GM12878 (cell line): ENCODE measurements at regions not wholly inside any gene's neighbourhood (a gene's known extent, or its start where the extent isn't known, plus 50 kb on each side); places are given as distances from the start of the nearest gene placed in this dataset.
A peak's percentile ranks its signal among the peaks of the same experiment; 100 is the strongest.

Source experiments
- FOXM1 ChIP-seq: IDR thresholded peaks from 2 replicates; pipeline ENCODE4 v1.6.1; 2012; ENCODE audit warnings: low read depth, mild to moderate bottlenecking, inconsistent platforms, low read length, moderate library complexity
- IKZF2 ChIP-seq, 2 experiments: fragments of 450-650 bp; IDR thresholded peaks; 2 replicates each; pipeline ENCODE4 v1.6.1; 2017; ENCODE audit warnings: mild to moderate bottlenecking in 2 of 2, moderate library complexity in 2 of 2
- RAD51 ChIP-seq: fragments of 450-650 bp; IDR thresholded peaks from 2 replicates; pipeline ENCODE4 v1.6.1; 2016; ENCODE audit warnings: moderate library complexity, mild to moderate bottlenecking, inconsistent platforms
- SMAD1 ChIP-seq: fragments of 450-650 bp; IDR thresholded peaks from 2 replicates; pipeline ENCODE4 v1.6.1; 2018; ENCODE audit warnings: mild to moderate bottlenecking, low read depth; ENCODE audit not compliant: partially characterized antibody
- SMARCA5 ChIP-seq: fragments of 450-650 bp; IDR thresholded peaks from 2 replicates; pipeline ENCODE4 v1.6.1; 2017; ENCODE audit warnings: mild to moderate bottlenecking
- SMC3 ChIP-seq: IDR thresholded peaks from 2 replicates; pipeline ENCODE4 v1.6.1; 2011; ENCODE audit warnings: low read length, improper control_type of control experiment, borderline replicate concordance
- ZNF24 ChIP-seq: fragments of 450-650 bp; IDR thresholded peaks from 2 replicates; pipeline ENCODE4 v1.6.1; 2017; ENCODE audit warnings: antibody characterized with exemption, mild to moderate bottlenecking
- TF ChIP-seq, protein P1 (sequence below): fragments of 450-650 bp; formaldehyde crosslinking; IDR thresholded peaks from 2 replicates; pipeline ENCODE4 v1.5.0; 2022; ENCODE audit warnings: mild to moderate bottlenecking, missing genetic modification characterization
- TF ChIP-seq, protein P2 (sequence below): fragments of 450-650 bp; IDR thresholded peaks from 2 replicates; pipeline ENCODE4 v1.6.1; 2017; ENCODE audit warnings: mild to moderate bottlenecking, low read depth, inconsistent platforms; ENCODE audit not compliant: poor library complexity, severe bottlenecking
- TF ChIP-seq, protein P3 (sequence below): IDR thresholded peaks from 2 replicates; pipeline ENCODE4 v1.6.1; 2011; ENCODE audit warnings: borderline replicate concordance, low read depth, mild to moderate bottlenecking, moderate library complexity, low read length; ENCODE audit not compliant: insufficient read depth, poor library complexity, severe bottlenecking
- TF ChIP-seq, protein P4 (sequence below): fragments of 450-650 bp; IDR thresholded peaks from 2 replicates; pipeline ENCODE4 v1.6.1; 2017; ENCODE audit warnings: mild to moderate bottlenecking, moderate library complexity
- TF ChIP-seq, protein P5 (sequence below): fragments of 450-650 bp; IDR thresholded peaks from 2 replicates; pipeline ENCODE4 v1.6.1; 2018; ENCODE audit warnings: borderline replicate concordance, mild to moderate bottlenecking; ENCODE audit not compliant: partially characterized antibody
- TF ChIP-seq, protein P6 (sequence below): fragments of 450-650 bp; IDR thresholded peaks from 2 replicates; pipeline ENCODE4 v1.6.1; 2014; ENCODE audit warnings: mild to moderate bottlenecking

DNA sequence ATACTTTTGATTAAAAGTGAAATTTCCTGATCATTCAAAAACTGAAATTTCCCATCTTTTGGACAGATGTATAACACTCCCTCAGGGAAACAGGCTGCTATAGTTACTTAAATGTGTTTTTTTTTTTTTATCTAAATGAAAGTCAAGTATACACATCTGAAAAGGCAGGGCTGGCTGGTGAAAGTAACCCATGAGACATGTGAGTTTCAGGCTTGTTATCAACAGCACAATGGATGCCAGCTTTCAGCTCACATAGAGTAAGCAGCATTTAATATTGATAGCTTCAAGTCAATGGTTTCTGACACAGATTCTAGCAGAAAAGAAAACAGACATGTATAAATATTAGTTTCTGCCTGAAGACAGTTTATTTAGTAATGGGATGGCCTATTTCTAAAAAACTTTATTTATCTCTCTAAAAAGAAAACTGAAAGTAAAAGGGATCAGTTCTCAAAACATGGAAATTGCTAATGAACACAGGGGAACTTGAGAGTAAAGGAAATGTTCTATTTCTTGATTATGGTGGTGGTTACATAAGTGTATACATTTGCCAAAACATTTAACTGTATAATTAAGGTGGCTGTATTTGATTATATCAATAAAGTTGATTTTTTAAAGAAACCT lies 89.7 kb upstream of the CMC1 start (continued):
- TF ChIP-seq, protein P1, sequence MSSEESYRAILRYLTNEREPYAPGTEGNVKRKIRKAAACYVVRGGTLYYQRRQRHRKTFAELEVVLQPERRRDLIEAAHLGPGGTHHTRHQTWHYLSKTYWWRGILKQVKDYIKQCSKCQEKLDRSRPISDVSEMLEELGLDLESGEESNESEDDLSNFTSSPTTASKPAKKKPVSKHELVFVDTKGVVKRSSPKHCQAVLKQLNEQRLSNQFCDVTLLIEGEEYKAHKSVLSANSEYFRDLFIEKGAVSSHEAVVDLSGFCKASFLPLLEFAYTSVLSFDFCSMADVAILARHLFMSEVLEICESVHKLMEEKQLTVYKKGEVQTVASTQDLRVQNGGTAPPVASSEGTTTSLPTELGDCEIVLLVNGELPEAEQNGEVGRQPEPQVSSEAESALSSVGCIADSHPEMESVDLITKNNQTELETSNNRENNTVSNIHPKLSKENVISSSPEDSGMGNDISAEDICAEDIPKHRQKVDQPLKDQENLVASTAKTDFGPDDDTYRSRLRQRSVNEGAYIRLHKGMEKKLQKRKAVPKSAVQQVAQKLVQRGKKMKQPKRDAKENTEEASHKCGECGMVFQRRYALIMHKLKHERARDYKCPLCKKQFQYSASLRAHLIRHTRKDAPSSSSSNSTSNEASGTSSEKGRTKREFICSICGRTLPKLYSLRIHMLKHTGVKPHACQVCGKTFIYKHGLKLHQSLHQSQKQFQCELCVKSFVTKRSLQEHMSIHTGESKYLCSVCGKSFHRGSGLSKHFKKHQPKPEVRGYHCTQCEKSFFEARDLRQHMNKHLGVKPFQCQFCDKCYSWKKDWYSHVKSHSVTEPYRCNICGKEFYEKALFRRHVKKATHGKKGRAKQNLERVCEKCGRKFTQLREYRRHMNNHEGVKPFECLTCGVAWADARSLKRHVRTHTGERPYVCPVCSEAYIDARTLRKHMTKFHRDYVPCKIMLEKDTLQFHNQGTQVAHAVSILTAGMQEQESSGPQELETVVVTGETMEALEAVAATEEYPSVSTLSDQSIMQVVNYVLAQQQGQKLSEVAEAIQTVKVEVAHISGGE (CRISPR knock-in tag): no peak
- TF ChIP-seq, protein P2, sequence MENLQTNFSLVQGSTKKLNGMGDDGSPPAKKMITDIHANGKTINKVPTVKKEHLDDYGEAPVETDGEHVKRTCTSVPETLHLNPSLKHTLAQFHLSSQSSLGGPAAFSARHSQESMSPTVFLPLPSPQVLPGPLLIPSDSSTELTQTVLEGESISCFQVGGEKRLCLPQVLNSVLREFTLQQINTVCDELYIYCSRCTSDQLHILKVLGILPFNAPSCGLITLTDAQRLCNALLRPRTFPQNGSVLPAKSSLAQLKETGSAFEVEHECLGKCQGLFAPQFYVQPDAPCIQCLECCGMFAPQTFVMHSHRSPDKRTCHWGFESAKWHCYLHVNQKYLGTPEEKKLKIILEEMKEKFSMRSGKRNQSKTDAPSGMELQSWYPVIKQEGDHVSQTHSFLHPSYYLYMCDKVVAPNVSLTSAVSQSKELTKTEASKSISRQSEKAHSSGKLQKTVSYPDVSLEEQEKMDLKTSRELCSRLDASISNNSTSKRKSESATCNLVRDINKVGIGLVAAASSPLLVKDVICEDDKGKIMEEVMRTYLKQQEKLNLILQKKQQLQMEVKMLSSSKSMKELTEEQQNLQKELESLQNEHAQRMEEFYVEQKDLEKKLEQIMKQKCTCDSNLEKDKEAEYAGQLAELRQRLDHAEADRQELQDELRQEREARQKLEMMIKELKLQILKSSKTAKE: peak; percentile 50
- TF ChIP-seq SMC3 (no peak), ZNF24 (no peak), RAD51 (no peak), SMARCA5 (0 out of 2 replicates have a peak, but pooled peaks have one; percentile 16), SMAD1 (no peak), IKZF2 (IDR thresholded peaks at IDR 0.05) (peak; percentile 23 to 47; a peak in 2 of 4 replicates), FOXM1 (no peak)
- TF ChIP-seq, protein P3, sequence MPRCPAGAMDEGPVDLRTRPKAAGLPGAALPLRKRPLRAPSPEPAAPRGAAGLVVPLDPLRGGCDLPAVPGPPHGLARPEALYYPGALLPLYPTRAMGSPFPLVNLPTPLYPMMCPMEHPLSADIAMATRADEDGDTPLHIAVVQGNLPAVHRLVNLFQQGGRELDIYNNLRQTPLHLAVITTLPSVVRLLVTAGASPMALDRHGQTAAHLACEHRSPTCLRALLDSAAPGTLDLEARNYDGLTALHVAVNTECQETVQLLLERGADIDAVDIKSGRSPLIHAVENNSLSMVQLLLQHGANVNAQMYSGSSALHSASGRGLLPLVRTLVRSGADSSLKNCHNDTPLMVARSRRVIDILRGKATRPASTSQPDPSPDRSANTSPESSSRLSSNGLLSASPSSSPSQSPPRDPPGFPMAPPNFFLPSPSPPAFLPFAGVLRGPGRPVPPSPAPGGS: no peak
- TF ChIP-seq, protein P4, sequence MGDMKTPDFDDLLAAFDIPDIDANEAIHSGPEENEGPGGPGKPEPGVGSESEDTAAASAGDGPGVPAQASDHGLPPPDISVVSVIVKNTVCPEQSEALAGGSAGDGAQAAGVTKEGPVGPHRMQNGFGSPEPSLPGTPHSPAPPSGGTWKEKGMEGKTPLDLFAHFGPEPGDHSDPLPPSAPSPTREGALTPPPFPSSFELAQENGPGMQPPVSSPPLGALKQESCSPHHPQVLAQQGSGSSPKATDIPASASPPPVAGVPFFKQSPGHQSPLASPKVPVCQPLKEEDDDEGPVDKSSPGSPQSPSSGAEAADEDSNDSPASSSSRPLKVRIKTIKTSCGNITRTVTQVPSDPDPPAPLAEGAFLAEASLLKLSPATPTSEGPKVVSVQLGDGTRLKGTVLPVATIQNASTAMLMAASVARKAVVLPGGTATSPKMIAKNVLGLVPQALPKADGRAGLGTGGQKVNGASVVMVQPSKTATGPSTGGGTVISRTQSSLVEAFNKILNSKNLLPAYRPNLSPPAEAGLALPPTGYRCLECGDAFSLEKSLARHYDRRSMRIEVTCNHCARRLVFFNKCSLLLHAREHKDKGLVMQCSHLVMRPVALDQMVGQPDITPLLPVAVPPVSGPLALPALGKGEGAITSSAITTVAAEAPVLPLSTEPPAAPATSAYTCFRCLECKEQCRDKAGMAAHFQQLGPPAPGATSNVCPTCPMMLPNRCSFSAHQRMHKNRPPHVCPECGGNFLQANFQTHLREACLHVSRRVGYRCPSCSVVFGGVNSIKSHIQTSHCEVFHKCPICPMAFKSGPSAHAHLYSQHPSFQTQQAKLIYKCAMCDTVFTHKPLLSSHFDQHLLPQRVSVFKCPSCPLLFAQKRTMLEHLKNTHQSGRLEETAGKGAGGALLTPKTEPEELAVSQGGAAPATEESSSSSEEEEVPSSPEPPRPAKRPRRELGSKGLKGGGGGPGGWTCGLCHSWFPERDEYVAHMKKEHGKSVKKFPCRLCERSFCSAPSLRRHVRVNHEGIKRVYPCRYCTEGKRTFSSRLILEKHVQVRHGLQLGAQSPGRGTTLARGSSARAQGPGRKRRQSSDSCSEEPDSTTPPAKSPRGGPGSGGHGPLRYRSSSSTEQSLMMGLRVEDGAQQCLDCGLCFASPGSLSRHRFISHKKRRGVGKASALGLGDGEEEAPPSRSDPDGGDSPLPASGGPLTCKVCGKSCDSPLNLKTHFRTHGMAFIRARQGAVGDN: peak; percentile 74; the same call in 1 of the 2 replicates
- TF ChIP-seq, protein P5, sequence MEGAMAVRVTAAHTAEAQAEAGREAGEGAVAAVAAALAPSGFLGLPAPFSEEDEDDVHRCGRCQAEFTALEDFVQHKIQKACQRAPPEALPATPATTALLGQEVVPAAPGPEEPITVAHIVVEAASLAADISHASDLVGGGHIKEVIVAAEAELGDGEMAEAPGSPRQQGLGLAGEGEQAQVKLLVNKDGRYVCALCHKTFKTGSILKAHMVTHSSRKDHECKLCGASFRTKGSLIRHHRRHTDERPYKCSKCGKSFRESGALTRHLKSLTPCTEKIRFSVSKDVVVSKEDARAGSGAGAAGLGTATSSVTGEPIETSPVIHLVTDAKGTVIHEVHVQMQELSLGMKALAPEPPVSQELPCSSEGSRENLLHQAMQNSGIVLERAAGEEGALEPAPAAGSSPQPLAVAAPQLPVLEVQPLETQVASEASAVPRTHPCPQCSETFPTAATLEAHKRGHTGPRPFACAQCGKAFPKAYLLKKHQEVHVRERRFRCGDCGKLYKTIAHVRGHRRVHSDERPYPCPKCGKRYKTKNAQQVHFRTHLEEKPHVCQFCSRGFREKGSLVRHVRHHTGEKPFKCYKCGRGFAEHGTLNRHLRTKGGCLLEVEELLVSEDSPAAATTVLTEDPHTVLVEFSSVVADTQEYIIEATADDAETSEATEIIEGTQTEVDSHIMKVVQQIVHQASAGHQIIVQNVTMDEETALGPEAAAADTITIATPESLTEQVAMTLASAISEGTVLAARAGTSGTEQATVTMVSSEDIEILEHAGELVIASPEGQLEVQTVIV: no peak
- TF ChIP-seq, protein P6, sequence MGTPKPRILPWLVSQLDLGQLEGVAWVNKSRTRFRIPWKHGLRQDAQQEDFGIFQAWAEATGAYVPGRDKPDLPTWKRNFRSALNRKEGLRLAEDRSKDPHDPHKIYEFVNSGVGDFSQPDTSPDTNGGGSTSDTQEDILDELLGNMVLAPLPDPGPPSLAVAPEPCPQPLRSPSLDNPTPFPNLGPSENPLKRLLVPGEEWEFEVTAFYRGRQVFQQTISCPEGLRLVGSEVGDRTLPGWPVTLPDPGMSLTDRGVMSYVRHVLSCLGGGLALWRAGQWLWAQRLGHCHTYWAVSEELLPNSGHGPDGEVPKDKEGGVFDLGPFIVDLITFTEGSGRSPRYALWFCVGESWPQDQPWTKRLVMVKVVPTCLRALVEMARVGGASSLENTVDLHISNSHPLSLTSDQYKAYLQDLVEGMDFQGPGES: no peak
